SK-N-DZ (cell line): ENCODE measurements at regions not wholly inside any gene's neighbourhood (a gene's known extent, or its start where the extent isn't known, plus 50 kb on each side); places are given as distances from the start of the nearest gene placed in this dataset.

ENCODE experiments used
- DNase-seq: peaks from one replicate; pipeline ENCODE4 v3.0.0-alpha.2; 2015; ENCODE audit warnings: low spot score

DNA sequence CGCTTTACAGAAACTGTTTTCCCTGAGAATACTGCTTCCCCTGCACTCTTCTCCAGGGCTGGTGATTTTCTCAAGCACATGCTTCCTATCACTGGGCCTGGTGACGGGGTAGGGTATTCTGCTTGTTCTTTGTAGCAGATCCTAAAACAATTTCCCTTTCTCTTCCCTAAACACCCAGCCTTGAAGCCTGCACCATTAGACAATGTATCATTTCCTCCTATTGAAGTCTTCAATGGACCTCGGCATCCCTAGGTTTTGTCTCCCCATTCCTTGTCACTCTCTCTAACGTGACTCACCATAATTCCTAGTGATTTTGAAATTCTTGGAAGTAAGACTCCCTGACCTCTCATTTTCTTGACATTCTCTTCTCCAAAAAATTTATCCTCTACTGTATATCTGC, 109.5 kb upstream of the GHITM start:
- no peak for DNase-seq

DNA sequence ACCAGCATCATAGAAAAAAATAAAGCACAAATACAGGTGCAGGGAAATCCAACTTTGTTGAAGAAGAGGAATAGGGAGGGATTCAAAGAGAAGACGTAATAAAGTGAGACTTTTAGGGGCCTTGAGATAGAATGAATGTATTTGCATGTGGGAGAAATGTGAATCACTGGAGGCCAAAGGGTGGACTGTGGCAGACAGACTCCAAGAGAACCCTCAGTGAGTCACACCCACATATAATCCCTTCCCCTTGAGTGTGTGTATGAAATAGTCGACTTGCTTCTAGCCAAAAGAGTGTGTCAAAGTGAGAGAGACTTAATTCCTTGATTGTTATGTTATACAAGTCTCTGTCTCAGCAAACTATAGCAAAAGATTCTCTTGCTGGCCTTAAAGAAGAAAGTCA, 101.3 kb upstream of the GHITM start:
- DNase-seq = no peak

DNA sequence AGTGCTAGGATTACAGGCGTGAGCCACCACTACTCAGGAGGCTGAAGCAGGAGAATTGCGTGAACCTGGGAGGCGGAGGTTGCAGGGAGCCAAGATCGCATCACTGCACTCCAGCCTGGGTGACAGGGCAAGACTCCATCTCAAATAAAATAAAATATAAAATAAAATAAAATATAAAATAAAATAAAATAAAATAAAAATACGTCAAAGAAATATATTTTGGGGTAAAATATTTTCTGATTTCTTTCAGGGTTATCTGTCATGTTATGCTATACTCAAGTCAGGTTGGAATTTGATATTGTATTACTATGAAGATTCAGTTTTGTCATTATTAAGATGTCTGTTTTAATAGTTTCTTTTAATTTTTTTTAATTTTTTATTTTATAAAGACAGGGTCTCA, 99.4 kb upstream of the GHITM start:
- DNase-seq = no peak

DNA sequence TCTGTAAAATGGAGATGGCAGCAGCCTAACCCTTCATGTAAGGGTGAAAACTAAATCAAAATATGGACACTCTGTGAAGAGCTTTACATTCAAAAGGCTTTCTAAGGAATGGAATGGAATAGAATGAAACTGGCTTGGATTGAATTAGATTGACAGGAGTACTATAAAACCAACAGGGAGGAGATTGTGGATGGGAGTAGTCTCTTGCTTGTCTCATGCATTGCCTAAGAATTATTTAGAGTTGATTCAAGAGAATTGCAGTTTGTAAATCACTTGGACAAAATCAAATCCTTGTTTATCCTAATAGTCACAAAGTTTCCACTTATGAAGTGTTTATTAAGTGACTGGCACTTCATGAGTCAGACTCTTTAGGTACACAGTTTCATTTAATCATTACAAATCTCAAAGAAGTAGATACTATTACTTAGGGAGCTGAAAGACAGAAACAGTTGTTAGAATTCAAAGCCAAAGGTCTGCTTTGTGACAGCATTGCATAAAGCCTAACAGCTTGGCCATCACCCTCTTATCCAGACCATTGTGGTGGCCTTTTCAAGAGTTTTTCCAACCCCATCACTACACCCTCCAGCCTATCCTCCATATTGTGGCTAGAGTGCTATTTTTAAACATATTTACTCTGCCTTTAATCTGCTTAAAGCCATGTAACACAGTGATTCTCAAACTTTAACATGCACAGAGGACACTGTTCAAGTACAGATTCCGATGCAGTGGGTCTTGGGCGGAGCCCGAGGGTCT, 91.9 kb upstream of the GHITM start:
- DNase-seq = no peak

DNA sequence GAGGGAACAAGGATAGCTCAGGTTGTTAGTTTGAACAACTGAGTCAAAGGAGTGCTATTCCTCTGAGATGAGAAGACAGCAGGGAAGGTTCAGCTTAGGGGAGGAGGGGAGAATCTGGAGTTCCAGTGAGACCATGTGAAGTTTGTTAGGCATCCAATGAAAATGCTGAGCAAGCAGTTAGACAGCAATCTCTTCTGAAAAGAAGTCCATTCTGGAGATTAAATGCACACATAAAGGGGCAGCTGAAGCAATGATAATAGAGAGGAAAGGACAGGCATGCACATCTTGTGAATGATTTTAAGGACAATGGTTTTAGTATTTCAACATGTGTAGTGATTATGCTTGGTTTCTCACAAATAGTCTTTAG, 89.7 kb upstream of the GHITM start:
- no peak for DNase-seq

DNA sequence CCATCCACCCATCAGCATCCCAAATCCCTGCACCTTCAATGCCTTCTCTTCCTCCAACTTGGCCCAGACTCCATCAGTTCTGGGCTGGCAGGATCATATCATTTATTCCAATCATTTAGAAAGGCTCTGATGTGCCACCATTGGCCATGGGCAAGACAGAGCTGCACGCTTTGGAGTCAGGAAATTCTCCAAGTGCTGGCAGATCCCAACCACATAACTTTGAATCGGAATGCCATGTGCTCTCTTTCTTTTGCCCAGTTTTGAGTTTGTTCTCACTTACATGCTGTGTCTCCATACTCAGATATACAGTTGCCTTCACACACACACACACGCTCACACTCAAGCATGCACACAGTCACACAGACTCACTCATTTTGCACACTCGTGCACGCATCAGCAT, 85.7 kb upstream of the GHITM start:
- DNase-seq = no peak

DNA sequence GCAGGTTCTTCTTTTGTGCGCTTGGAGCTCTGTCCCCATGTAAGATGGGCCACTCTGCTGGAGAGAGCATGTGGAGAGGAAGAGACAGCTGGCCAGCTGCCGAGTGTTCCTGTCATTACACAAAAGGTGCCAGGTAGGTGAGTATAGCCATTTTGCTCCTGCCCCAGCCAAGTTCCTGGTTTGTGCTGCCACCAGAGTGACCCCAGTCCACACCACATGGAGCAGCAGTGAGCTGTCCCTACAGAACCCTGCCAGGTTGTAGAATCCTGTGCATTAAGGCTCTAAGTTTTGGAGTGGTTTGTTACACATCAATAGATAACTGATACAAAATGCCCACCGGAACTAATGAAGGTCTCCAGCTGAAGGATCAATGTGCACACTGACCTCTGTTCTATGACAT, 84.6 kb upstream of the GHITM start:
- no peak for DNase-seq

DNA sequence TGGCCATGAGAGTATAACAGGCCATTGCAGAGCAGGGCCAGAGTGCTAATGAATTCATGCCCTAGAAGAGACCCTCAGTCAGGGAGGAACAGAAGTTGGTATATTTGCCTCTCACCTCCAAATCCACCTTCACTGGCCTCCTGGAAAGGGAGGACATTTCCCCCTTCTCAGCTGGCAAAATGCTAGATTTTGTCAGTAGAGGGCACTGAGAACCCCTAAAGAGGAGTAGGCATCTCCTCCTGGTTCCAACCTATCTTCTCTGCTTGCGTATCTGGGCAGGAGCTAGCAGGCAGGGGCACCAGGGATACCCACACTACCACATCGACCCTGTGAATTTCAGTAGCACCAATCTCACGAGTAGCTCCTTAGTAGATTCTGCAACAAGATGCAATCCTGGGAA, 79.8 kb upstream of the GHITM start:
- DNase-seq = no peak

DNA sequence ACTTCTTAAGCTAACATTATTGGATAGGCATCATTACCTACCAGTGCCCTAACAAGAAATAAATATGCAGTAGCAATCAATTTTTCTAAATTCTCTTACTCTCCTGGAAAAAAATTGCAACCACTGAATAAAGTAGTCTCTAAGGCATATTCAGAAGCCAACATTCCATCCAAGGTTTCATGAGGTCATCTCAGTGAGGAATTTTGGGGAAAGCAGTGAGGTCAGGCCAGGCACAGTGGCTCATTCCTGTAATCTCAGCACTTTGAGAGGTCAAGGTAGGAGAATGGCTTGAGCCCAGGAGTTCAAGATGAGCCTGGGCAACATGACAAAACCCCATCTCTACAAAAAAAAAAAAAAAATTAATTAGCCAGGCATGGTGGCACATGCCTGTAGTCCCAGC, 75.9 kb upstream of the GHITM start:
- no peak for DNase-seq

DNA sequence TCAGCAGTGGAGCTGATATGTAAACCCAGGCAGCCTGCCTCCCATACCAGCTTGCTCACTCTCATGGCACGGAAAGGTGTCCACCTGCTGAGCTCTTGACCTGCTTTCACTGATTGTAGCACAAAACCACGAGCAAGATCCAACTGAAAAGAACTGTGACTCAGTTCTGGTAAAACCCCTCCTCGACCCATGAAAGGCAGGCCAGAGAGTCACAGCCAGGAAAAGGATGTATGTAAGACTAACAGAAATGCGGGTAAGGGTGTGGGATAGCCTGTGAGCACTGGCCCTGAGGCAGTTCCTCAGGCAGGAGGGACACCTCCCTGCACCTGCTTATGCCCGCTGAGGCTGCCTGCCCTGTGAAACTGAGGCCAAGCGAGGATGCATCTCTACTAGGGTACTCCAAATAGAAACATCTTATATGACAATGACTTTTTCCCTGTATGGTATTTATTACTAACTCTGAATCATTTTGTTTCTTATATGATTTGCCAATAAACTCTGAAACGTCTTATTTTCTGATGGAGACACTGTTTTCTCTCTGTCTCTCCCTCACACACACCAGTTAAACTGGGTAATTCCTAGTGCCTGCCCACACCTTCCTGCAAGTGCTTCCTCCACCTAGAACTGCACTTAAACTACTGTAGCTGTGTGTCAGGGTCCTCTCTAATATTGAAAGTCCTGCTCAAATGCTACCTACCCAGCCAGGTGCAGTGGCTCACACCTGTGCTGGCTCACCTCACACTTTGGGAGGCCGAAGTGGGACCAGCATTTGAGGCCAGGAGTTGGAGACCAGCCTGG, 73.3 kb upstream of the GHITM start:
- no peak for DNase-seq

DNA sequence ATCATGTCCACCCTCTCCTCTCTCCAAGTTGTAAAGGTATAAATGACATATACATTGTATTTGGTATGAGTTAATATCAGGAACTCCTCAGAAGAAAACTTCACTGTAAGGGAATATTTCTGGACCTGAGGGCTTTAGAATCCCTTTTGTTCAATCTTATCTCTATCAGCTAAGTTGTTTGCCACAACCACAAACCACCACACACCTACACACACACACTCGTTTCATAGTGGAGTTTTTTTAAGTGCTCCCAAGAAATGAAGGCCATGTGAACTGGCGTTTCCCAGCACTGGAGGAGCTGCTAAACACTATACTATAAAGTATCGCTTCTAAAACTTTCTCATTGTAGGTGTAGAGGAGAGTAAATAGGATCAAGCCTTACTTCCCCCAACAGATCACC, 64.8 kb upstream of the GHITM start:
- DNase-seq = no peak

DNA sequence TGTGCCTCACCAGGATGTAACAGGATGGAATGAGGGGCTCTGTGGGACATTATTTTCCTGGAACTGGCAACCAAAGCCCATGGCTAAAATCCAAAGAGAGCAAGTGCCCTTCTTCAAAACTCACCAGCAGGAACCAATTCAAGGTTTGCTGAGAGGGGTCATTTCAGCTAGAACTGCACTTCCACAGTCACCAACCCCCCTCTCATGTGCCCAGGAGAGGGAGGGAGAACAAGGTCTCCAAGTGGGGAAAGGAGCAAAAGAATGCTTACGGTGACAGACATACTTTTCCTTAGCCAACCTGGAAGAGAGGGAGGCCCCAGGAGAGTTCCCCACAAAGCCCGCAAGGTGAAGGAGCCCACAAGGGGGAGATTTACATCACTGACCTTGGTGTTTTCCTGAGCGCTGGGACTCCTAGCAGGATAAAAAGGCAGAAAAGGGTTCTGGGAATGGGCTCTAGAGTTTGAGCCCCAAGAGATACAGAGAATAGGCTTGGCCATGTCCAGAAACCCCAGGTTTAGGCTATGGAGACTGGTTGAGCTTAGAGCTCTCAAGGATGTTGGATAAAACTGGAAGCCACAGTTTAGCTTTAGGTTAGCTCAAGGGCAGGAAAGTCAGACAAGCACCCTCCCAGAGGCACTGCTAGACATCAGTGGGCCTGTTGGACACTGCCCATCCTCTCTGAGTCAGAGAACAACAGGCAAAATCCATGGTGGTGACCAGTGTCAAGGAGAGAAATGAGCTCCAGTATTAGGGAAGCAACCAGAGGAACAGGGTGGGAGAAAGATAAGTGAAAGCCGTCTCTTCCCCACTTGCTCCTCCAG, 63.9 kb upstream of the GHITM start:
- no peak for DNase-seq

DNA sequence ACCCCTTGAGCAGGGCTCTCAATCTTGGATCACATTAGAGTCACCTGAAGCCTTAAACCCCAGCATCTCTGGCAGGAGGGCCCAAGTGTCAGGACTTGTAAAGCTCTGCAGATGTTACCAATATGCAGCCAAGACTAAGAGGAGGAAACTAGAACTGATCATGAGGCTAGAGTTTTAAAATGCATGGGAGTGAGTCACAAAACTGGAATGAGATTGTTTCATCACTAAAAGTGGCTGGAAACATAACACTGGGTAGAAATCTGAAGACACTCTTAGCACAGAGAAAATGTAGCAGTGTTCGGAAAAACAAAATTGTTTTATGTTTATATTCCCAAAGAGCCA, 63.3 kb upstream of the GHITM start:
- DNase-seq = no peak

DNA sequence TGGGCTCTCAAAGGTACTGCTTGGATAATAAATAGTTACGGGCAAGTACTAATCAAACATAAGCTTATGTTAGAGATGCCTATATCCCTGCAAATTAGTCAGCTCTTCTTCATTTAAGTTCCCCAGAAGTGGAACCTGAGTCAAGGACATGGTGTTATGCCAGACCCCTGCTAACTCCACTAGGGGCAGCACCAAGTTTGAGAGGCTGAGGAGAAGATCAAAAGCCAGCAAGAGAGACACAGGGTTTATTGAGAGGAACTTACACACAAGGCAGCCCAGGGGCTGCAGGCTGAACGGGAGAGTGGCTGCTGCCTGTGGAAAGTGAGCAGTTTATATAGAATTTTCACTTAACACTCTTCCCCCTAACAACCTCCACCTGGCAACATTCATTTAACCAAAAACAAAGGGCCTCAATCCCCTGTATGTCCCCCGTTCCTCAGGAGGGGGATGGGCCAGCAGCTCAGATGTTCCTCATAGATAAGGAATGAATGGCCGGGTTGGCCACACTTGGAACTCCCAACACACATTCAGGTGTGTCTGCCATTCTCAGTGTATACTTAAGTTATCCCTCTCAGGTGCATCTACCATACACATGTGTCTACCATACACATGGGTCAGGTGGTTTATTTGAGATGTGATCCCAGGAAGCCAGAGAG, 62.6 kb upstream of the GHITM start:
- DNase-seq = peak; percentile 38

DNA sequence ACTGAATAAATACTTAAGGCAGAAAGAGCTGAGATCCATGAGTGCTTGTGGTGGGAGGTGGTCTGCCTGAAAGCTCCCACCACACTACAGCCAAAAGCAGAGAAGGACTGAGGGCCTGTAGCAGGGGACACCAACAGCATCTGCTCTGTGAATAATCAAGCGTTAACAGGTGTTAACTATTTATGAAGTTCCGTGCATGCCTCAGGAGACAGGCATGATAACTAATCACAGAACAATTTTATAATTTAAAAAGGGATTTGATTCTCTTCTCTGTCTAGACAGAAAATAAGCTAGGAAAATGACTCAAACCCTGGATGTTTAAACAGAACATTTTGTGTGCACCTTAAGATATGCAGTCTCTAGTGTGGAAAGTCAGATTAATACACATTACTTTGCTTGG, 61.5 kb upstream of the GHITM start:
- DNase-seq = no peak

DNA sequence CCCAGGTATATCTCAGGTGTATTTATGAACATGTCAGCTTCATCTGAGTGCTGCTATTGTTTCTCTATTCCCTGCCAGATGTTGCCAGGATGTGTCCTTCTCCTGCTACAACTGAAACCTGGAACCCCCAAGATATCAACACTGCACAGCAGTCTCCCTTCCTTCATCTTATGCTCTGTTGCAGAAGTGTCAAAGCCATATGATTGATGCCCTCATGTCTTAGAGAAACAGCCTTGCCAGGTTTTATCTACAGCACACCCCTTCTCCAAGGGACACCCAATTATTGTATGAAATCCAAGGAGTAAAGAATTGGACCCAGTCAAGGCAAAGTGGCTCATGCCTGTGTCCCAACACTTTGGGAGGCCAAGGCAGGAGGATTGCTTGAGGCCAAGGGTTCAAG, 60.5 kb upstream of the GHITM start:
- DNase-seq = no peak

DNA sequence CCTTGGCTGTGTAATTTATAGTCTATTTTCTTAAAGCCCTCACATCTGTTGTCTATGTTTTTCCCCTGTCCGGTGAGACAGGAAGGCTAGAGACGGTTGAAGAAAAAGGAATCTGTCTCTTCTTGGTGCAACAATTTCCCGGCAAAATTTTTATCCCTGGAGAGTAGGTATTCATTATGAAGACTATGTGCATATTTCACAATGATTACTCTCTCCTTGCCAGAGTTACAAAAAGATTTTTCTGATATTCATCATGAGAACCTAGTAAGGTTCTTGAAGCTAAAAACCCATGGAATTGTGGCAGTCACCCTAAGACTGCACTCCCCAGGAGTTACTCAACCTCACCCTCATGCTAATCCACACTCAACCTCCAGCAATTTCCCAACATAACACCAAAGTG, 55.0 kb upstream of the GHITM start:
- no peak for DNase-seq

DNA sequence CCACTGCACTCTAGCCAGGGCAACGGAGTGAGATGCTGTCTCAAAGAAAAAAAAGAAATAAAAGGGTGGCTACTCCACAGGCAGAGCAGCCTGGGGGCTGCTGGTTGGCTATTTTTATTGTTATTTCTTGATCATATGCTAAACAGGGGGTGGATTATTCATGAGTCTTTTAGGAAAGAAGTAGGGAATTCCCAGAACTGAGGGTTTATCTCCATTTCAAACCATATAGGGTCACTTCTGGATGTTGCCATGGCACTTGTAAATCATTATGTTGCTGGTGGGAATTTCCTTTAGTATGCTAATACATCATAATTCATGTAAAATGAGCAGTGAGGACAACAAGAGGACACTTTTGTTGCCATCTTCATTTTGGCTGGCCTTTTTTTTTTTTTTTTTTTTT, 52.1 kb upstream of the GHITM start:
- no peak for DNase-seq

DNA sequence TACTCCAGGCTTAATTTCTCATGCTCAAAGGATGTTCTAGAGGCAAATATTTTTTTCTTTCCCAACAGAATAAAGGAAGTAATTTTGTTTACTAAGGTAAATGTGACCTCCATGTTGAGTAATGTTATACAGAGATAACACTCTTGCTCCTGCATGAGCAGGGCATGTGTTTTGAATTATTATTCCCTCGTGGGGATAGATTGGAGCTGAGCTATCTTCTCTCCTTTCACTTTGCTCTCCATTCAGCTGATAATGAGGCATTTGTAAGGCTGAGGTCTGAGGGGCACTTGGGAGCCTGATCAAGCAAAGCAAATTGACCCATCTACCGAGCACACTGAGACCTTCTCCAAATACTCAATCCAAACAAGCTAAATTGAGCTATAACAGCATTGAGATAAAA, 50.7 kb upstream of the GHITM start:
- DNase-seq = peak; percentile 81

DNA sequence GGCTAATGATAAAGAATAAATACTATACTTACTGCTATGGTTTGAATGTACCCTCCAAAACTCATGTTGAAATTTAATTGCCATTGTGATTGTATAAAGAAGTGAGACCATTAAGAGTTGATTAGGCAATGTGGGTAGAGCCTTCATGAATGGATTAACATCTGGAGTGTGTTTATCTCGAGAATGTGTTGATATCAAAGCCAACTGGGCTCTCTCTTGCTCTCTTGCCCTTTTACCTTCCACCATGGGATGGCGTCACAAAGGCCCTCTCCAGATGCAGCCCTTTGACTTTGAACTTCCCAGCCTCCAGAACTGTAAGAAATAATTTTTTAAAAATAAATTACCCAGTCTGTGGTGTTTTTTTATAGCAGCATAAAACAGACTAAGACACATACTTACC, 50.1 kb upstream of the GHITM start:
- DNase-seq = no peak
